Hepatocyte (in vitro differentiated cells): ENCODE measurements at regions not wholly inside any gene's neighbourhood (a gene's known extent, or its start where the extent isn't known, plus 50 kb on each side); places are given as distances from the start of the nearest gene placed in this dataset.

ENCODE experiments used
- DNase-seq: peaks from one replicate; pipeline ENCODE4 v3.0.0-alpha.2; 2016; ENCODE audit warnings: low spot score
- H2AFZ ChIP-seq: fragments of 200-600 bp; sonication (generic); 2 replicates; pipeline ENCODE4 v1.6.0; 2016; ENCODE audit warnings: antibody characterized with exemption, mild to moderate bottlenecking
- H3K27ac ChIP-seq: fragments of 200-600 bp; sonication (generic); 2 replicates; pipeline ENCODE4 v1.5.1; 2016; ENCODE audit warnings: mild to moderate bottlenecking
- H3K27me3 ChIP-seq: fragments of 200-600 bp; sonication (generic); 2 replicates; pipeline ENCODE4 v1.6.1; 2016
- H3K36me3 ChIP-seq: fragments of 200-600 bp; sonication (generic); replicated peaks from 2 replicates; pipeline ENCODE4 v1.5.1; 2016; ENCODE audit warnings: low read depth; ENCODE audit not compliant: insufficient read depth
- H3K4me1 ChIP-seq: fragments of 200-600 bp; sonication (generic); 2 replicates; pipeline ENCODE4 v1.5.1; 2016; ENCODE audit warnings: mild to moderate bottlenecking, moderate library complexity; ENCODE audit not compliant: insufficient read depth
- H3K4me2 ChIP-seq: fragments of 200-600 bp; sonication (generic); 2 replicates; pipeline ENCODE4 v1.6.0; 2016
- H3K4me3 ChIP-seq: fragments of 200-600 bp; sonication (generic); 2 replicates; pipeline ENCODE4 v1.5.1; 2016; ENCODE audit warnings: mild to moderate bottlenecking
- H3K79me2 ChIP-seq: fragments of 200-600 bp; sonication (generic); 2 replicates; pipeline ENCODE4 v1.6.0; 2017; ENCODE audit warnings: mild to moderate bottlenecking
- H3K9me2 ChIP-seq: fragments of 200-600 bp; sonication (generic); replicated peaks from 2 replicates; pipeline ENCODE4 v1.6.0; 2017; ENCODE audit warnings: mild to moderate bottlenecking; ENCODE audit not compliant: insufficient read depth
- H3K9me3 ChIP-seq: fragments of 200-600 bp; sonication (generic); 2 replicates; pipeline ENCODE4 v1.5.1; 2016; ENCODE audit warnings: low read depth, mild to moderate bottlenecking
- H4K20me1 ChIP-seq: fragments of 200-600 bp; sonication (generic); 2 replicates; pipeline ENCODE4 v1.6.0; 2016; ENCODE audit warnings: mild to moderate bottlenecking; ENCODE audit not compliant: insufficient read depth, poor library complexity, severe bottlenecking
- EZH2 ChIP-seq: fragments of 200-600 bp; sonication (generic); IDR thresholded peaks from 2 replicates; pipeline ENCODE4 v1.6.1; 2016; ENCODE audit warnings: antibody characterized with exemption, mild to moderate bottlenecking, borderline replicate concordance
- EZH2phosphoT487 ChIP-seq: fragments of 200-600 bp; sonication (generic); IDR thresholded peaks from one replicate; pipeline ENCODE4 v1.6.1; 2018; ENCODE audit warnings: antibody characterized with exemption, mild to moderate bottlenecking, low read depth, moderate library complexity; ENCODE audit not compliant: unreplicated experiment, severe bottlenecking
- WGBS: methylation state at CpG from one replicate; pipeline ENCODE4 v1.1.6; 2016; ENCODE audit warnings: low lambda C conversion rate; ENCODE audit errors: missing lambda C conversion rate; 5-methylcytosine and 5-hydroxymethylcytosine counted together
- TF ChIP-seq, protein P1 (sequence below): fragments of 200-600 bp; sonication (generic); IDR thresholded peaks from 2 replicates; pipeline ENCODE4 v1.5.1; 2016; ENCODE audit warnings: antibody characterized with exemption, mild to moderate bottlenecking; ENCODE audit not compliant: poor library complexity

DNA sequence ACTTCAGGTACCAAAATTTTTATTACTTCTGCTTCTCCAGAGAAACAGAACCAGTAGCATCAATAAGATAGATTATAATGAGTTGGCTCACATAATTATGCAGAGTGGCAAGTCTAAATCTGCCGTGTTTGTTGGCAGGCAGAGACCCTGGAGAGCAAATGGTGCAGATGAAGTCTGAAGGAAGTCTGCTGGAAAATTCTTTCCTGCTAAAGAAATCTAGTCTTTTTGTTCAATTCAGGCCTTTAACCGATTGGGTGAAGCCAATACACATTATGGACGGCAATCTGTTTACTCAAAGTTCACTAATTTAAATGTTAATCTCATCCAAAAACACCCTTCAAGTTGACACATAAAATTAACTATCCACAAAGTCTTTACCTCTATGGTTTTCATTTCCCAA lies 156.0 kb downstream of the TBX22 start:
- H3K9me3 ChIP-seq, result peaks cover 3% of the 10 kb centered on the region
- WGBS, result 59% methylated on average over 3 of the region's 3 CpGs
- no peaks in the 10 kb centered on the region for H3K9me2 ChIP-seq
- no peak overlapping the region for H3K4me3 ChIP-seq
- TF ChIP-seq, protein P1, sequence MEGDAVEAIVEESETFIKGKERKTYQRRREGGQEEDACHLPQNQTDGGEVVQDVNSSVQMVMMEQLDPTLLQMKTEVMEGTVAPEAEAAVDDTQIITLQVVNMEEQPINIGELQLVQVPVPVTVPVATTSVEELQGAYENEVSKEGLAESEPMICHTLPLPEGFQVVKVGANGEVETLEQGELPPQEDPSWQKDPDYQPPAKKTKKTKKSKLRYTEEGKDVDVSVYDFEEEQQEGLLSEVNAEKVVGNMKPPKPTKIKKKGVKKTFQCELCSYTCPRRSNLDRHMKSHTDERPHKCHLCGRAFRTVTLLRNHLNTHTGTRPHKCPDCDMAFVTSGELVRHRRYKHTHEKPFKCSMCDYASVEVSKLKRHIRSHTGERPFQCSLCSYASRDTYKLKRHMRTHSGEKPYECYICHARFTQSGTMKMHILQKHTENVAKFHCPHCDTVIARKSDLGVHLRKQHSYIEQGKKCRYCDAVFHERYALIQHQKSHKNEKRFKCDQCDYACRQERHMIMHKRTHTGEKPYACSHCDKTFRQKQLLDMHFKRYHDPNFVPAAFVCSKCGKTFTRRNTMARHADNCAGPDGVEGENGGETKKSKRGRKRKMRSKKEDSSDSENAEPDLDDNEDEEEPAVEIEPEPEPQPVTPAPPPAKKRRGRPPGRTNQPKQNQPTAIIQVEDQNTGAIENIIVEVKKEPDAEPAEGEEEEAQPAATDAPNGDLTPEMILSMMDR, result no peak
- TF ChIP-seq EZH2 (no peak), EZH2phosphoT487 (no peak)
- H3K4me2 ChIP-seq, result no peak overlapping the region
- H3K4me1 ChIP-seq, result no peaks in the 10 kb centered on the region
- no peaks in the 10 kb centered on the region for H4K20me1 ChIP-seq
- no peak for DNase-seq
- H3K27me3 ChIP-seq, result no peaks in the 10 kb centered on the region
- H3K36me3 ChIP-seq, result no peaks in the 10 kb centered on the region
- H3K27ac ChIP-seq, result no peak overlapping the region
- H3K79me2 ChIP-seq, result no peaks in the 10 kb centered on the region
- H2AFZ ChIP-seq, result no peak overlapping the region

DNA sequence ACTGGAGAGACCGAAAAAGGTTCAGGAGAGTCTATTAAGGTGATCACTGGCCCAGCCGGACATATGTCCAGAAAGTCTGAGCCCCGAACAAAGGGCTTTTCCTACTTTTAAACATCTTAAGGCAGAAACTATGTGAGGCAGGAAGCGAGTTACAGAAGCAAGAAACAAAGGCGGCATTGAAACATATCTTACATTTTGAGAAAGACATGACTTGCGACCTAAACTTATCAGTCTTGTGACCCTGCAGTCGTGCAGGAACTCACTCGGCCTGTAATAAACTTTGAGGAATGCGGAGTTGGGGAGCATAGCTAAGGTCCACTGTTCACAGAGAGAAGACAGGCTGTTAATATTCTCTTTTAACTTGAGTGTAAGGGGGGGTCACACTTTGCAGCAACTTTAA lies 158.7 kb downstream of the TBX22 start:
- Histone ChIP-seq H3K27ac (no peak overlapping the region), H3K9me2 (no peaks in the 10 kb centered on the region), H3K4me1 (no peaks in the 10 kb centered on the region), H3K36me3 (no peaks in the 10 kb centered on the region), H3K79me2 (no peaks in the 10 kb centered on the region), H3K27me3 (no peaks in the 10 kb centered on the region), H3K9me3 (peaks cover 3% of the 10 kb centered on the region), H4K20me1 (no peaks in the 10 kb centered on the region), H2AFZ (no peak overlapping the region), H3K4me2 (no peak overlapping the region), H3K4me3 (no peak overlapping the region)
- TF ChIP-seq, protein P1, result no peak
- TF ChIP-seq EZH2phosphoT487 (no peak), EZH2 (no peak)
- 81% methylated on average over 9 of the region's 9 CpGs for WGBS
- no peak for DNase-seq

DNA sequence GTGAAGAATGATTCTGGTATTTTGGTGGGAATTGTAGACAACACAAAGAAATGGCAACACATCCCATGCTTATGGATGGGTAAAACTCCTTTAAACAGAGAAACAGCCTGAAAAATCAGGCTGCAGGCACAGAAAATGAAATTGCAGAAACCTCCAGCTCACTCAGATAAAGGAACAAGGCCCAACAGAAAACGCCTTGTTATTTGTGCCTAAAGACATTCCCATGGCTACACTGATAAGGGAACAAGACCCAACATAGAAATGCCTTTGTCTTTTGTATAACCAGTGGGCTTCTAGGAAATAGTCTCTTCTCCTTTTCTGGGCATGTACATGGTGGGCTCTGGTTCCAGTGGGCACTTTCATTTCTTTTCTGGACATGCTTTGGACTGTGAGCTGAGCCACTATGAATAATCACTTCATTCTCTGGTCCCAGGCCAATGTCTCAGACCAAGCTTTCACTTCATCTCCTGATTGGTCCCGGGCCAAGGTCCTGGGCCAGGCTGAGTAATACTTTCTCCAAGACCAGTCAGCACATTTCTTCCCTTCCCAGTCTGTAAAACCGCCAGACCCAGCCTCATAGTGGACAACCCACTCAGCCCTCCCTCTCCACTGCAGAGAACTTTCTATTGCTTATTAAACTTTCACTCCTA lies 160.5 kb downstream of the TBX22 start:
- DNase-seq, result peak; percentile 12
- H4K20me1 ChIP-seq, result no peaks in the 10 kb centered on the region
- H3K79me2 ChIP-seq, result no peaks in the 10 kb centered on the region
- TF ChIP-seq, protein P1, result no peak
- TF ChIP-seq EZH2phosphoT487 (no peak), EZH2 (no peak)
- no peak overlapping the region for H3K4me3 ChIP-seq
- no peaks in the 10 kb centered on the region for H3K36me3 ChIP-seq
- H3K27me3 ChIP-seq, result no peaks in the 10 kb centered on the region
- H3K27ac ChIP-seq, result no peak overlapping the region
- H2AFZ ChIP-seq, result no peak overlapping the region
- H3K9me2 ChIP-seq, result no peaks in the 10 kb centered on the region
- no peak overlapping the region for H3K4me2 ChIP-seq
- 50% methylated on average over 3 of the region's 3 CpGs for WGBS
- peaks cover 3% of the 10 kb centered on the region for H3K9me3 ChIP-seq
- H3K4me1 ChIP-seq, result no peaks in the 10 kb centered on the region

DNA sequence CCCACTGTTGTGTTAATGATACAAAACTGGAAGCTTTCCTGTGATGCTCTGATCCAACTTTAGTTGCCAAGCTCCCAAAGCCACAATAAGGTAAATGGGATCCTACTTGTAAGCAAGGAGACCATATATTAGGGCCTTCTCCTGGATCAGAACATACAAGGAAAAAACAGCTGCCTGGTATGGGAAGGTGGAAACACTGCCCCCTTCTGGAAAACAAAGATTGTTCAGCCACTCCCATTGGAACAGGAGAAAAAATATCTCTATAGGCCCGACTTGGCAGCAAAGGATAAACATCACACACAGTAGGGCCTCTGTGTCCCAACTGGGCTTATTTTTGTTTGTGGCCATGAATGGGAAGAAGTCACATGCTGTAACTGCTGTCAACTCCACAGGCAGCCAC lies 166.5 kb downstream of the TBX22 start:
- no peaks in the 10 kb centered on the region for H4K20me1 ChIP-seq
- WGBS, result 46% methylated on average over 1 of the region's 1 CpG
- H2AFZ ChIP-seq, result no peak overlapping the region
- no peaks in the 10 kb centered on the region for H3K27me3 ChIP-seq
- no peaks in the 10 kb centered on the region for H3K79me2 ChIP-seq
- DNase-seq, result no peak
- H3K4me2 ChIP-seq, result no peak overlapping the region
- H3K4me1 ChIP-seq, result no peaks in the 10 kb centered on the region
- H3K9me3 ChIP-seq, result no peaks in the 10 kb centered on the region
- no peak overlapping the region for H3K27ac ChIP-seq
- H3K4me3 ChIP-seq, result no peak overlapping the region
- TF ChIP-seq EZH2phosphoT487 (no peak), EZH2 (no peak)
- TF ChIP-seq, protein P1, result no peak
- H3K36me3 ChIP-seq, result no peaks in the 10 kb centered on the region
- H3K9me2 ChIP-seq, result no peaks in the 10 kb centered on the region
